Stimulated activated CD4-positive, alpha-beta T cell treated with anti-CD3 and anti-CD28 coated beads, Interleukin-12 subunit alpha, Interleukin-12 subunit beta, amount 100 ng/mL, for 48 hours (primary cell): ENCODE measurements at regions not wholly inside any gene's neighbourhood (a gene's known extent, or its start where the extent isn't known, plus 50 kb on each side); places are given as distances from the start of the nearest gene placed in this dataset.
"Not testable (repeated sequence)": the region's sequence is repeated elsewhere in the genome, so short reads cannot be mapped to it uniquely, and the experiment has no call there.

ENCODE experiments used
- DNase-seq, 3 donors: peaks; one replicate each; pipeline ENCODE4 v3.0.0-alpha.2; 2020; ENCODE audit warnings: low read depth in 2 of 3, low spot score in 1 of 3

GRCh38 chr10:29730458-29730857 is 95.7 kb upstream of the SVIL start:
- DNase-seq, result no peak

GRCh38 chr10:29728541-29729049 is 93.8 kb upstream of the SVIL start:
- no peak for DNase-seq

DNA sequence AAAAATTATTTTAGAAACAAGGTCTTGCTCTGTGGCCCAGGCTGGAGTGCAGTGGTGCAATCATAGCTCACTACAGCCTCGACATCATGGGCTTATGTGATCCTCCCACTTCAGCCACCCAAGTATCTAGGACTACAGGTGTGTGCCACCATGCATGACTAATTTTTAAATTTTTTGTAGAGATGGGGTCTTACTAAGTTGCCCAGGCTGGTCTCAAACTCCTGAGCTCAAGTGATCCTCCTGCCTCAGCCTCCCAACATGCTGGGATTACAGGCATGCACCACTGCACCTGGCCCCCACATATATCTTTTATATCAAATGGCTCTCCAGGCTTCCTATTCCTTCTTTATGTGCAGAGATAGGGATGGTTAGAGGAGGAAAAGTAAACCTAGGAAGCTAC is 91.2 kb upstream of the SVIL start:
- DNase-seq, result not testable (repeated sequence)

- no peak for DNase-seq
Observed at GRCh38 chr10:29725133-29725720, 90.5 kb upstream of the SVIL start.

DNA sequence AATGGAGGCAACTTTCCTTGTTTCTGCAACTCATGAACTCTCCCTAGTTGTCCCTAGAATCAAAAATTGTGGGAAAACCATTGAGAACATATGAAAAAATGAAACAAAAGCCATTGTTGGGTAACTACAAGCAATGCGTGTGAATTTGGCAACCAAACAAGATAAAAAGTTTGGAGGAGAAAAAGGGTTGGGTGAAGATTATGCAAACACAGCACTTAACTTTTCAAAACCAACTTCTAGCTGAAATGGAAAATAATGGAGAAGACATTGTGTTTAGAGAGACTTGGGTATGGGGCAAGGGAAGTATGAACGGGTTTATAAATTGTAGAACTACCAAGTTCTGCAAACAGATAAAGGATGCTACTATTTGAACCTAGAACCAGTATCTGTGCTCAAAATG is 89.0 kb upstream of the SVIL start:
- DNase-seq, result no peak

DNA sequence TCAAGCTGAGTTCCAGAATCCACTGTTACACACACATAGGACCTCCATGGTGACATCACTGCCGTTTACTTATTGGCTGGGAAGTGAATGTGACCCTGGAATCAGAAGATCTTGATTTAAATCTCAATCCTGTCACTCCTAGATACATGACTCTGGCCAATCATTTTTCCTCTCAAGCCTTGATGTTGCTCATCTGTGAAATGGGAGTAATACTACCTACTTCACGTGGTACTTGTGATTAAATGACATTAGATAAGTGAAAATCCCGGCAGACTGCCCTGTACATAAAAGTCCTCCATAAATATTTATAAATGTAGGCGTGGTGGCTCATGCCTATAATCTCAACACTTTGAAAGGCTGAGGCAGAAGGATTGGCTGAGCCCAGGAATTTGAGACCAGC is 88.0 kb upstream of the SVIL start:
- no peak for DNase-seq

GRCh38 chr10:29720149-29720548 is 85.4 kb upstream of the SVIL start:
- no peak for DNase-seq

GRCh38 chr10:29719281-29719675 is 84.5 kb upstream of the SVIL start:
- no peak for DNase-seq

DNA sequence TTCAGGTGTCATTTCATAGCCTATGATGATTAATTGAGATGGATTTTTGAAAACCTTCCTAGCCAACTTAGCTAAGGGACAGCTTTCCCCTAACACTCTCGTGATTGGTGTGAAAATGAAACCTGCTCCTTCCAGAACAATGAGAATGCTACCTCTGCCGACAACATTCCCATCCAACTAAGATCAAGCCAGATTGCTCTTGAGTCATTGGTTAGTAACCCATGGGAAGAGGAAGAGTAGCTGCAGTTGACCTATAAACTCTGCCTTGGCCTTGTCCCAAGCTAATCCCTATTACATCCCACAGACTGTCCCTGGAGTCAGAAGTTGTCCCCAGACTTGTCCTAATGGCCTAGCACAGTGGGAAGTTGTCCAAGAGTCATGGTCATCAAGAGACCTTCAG is 80.5 kb upstream of the SVIL start:
- DNase-seq, result no peak

DNA sequence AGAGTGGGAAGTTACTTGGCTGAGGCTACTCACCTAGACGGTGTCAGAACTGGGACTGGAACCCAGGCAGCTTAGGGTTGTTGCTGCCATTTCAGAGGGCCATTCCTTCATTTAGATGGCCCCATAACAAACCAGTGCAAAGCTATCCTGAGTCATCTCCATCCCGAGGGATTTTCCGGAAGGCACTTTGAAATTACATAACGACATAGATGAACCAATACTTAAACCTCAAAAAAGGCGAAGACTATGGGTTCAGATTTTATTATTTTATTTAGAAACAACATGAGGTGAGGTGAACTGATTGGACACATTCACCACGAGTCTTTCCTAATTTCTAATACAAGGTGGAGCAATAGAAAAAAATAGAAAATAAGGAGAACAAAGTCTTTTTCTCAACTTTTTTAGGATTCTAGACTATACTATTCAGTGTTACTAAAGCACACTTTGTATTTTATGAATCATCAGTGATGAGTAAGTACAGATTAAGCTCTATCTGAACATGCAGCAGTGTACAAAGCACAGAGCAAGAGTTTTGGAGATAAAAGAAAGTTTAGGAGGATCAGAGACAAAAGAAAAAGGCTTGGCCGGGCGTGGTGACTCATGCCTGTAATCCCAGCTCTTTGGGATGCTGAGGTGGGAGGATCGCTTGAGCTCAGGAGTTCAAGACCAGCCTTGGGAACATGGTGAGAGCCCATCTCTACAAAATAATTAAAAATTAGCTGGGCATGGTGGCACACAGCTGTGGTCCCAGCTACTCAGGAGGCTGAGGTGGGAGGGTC is 79.5 kb upstream of the SVIL start:
- no peak for DNase-seq

DNA sequence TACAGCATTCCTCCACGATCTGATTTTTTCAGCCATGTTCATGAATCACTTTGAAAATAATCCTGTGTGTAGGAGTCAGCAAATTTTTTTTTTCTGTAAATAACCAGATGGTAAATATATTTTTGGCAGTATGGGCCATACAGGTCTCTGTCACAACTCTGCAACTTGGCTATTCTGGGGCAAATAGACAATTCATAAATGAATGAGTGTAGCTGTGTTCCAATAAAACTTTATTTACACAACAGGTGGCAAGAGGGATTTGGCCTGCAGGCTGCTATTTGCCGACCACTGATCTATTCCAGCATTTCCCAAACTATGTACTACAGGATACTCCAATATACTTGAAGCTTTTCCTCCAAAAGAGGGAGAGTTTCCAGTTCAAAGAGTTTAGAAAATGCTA is 78.7 kb upstream of the SVIL start:
- no peak for DNase-seq

DNA sequence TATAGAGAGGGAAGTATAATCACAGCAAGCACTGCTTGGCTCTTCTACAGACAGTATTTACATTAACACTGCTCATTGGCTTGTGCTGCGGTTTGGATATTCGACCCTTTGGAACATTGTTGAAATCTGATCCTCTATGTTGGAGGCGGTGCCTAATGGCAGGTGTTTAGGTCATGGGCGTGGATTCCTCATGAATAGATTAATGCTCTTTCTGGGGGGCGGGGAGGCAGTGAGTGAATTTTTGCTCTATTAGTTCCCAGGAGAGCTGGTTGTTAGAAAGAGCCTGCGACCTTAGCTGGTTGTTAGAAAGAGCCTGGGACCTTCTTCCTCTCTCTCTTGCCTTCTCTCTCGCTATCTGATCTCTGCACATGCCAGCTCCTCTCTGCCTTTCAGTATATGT is 77.3 kb upstream of the SVIL start:
- no peak for DNase-seq

DNA sequence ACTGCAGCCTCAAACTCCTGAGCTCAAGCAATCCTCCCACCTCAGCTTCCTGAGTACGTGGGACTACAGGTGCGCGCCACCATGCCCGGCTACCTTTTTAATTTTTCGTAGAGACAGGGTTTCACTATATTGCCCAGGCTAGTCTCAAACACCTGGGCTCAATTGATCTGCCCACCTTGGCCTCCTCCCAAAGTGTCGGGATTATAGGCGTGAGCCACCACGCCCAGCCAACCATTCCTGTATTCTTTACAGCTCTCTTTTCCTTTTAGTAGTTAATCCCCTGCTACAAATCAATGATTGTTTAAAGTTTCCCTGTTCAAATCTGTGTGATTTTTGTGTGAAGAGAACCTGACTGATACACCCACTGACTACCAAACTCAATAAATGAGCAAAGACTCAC is 75.4 kb upstream of the SVIL start:
- DNase-seq, result no peak

DNA sequence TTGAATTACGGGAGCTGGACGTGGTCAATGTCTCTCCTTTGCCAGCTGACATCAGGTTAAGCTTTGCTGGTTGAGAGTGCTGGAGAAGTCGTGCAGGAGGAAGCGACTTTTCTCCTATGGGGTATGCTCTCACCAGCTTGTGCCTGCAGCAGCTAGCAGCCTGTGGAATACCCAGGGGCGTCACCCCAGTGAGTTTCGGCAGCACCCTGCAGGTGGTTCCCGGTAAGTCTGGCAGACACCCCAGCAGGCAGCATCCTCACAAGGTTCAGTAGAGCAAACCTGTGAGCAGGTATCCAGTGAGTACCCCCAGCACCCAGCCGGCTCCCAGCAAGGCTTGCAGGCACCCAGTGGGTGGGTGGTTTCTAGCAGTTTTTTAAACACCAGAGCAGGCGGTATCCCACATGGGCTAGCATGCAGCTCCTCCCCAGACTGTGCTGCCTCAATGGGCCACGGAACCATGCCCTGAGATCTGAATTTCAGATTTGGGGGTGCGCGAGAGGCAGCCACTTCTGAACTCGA is 74.8 kb upstream of the SVIL start:
- no peak for DNase-seq

DNA sequence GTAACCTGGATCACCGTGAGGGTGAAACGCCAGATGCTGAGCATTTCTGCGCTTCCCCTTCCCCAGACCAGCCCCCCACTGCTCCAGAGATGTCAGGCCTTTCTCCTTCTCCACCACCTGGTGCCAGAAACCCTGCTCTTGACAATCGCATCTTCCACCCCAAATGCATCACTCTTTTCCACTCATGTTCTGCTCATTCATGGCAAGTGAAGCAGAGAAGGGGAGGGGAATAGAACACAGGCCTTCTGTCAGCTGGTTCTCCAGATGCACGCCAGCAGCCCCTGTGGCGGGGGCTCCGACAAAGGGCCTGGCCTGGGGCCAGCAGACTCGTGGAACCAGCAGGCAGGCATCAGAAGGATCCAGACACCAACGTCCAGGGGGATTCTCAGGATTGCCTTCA is 68.5 kb upstream of the SVIL start:
- DNase-seq, result no peak

DNA sequence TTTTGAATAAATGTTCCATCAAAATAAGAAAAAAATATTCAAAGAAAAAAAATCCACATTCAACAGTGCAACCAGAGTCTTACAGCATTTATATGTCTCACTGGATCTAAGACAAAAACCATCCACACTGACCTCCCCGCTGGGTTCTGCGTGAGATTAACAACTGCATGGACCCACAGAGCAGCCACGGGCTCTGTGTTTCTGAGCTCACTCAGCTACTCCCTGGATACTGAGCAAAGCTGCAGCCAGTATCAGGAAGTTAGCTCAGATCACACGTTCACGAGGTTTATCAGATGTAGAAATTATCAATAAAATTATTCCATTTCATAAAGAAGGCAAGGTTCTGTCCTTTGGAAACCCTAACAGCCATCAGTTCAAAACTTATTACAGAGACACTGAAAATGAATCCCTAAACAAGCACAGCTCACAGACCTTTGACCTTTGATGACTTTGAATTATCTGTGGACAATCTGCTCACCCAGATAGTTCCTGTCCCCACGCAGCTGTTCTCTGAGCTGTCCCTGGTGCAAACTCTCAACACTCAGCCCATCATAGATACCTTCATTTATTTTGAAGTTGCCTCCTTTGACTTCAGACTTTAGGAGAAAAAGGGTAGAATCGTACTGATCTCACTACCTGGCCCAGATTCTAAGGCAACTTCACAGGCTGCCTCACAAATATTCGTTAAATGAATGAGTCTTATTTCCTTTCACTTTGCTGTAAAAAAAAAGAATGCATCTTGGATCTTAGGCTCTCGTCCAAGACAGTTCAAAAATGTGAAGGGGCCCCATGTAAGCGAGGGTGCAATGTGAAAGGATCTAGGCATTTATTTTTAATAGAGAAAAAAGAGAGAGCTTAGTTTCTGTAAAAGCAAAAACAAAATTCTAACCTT is 67.7 kb upstream of the SVIL start:
- DNase-seq, result no peak

GRCh38 chr10:29701306-29701705 is 66.5 kb upstream of the SVIL start:
- no peak for DNase-seq

GRCh38 chr10:29699621-29700020 is 64.8 kb upstream of the SVIL start:
- DNase-seq, result no peak

DNA sequence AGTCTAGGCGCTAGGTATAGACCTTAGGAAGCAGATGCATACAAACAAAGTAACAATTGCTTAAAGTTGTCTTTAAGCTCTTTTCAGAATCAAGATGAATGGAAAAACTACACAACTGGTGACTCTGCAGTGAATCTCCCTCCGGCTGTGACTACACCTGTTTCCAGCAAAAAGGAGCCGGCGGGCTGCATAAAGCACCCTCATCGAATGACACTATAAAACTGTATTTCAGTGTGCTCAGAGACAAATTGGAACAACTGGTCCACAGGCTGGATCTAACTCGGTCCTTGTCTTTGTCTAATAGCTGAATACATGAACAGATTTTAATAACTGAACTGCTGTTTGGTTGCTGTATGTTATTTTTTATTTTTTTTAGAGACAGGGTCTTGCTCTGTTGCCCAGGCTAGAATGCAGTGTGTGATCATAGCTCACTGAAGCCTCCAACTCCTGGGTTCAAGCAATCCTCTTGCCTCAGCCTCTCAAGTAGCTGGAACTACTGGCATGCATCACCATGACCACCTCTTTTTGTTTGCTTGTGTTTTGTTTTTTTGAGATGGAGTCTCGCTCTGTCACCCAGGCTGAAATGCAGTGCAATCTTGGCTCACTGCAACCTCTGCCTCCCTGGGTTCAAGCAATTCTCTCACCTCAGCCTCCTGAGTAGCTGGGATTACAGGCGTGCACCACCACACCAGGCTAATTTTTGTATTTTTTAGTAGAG is 64.2 kb upstream of the SVIL start:
- no peak for DNase-seq

GRCh38 chr10:29696581-29696980 is 61.8 kb upstream of the SVIL start:
- not testable (repeated sequence) for DNase-seq

DNA sequence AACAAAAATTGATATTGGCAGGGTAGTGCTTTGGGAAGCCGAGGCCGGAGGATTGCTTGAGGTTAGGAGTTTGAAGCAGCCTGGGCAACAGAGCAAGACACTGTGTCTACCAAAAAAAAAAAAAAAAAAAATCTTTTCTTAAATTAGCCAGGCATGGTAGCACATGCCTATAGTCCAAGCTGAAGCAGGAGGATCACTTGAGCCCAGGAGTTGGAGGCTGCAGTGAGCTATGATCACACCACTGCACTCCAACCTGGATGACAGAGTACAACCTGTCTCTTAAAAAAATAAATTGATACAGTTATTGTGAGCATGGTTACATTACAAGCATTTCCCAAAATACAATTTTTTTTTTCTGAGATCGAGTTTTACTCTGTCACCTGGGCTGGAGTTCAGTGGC is 59.4 kb upstream of the SVIL start:
- DNase-seq, result no peak
